ENCODE measurements at regions not wholly inside any gene's neighbourhood (a gene's known extent, or its start where the extent isn't known, plus 50 kb on each side); places are given as distances from the start of the nearest gene placed in this dataset.
"Not testable (repeated sequence)": the region's sequence is repeated elsewhere in the genome, so short reads cannot be mapped to it uniquely, and the experiment has no call there.

- peak; percentile 21 for DNase-seq
Measured at GRCh38 chr6:94213226-94213625, 793.9 kb upstream of the EPHA7 start.

DNA sequence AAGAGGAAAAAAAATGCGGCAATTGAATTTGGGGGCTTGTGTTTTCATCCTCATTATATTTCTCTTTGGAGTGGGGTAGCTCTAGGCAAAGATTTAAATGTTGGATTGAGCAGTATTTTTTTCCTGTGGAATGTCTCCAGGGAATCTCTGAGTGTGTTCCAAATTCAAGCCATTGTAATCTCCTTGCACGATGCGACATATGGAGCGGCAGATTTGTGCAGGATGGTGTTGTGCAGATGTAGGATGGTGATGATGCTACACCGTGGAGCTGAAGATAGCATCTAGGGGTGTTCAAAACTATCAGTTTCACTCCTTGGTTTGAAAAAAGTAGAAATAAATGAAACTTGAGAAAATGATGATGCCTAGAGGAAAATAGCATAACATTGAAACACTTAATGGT is 777.5 kb upstream of the EPHA7 start:
- DNase-seq, result no peak

GRCh38 chr6:94190030-94190429 is 770.7 kb upstream of the EPHA7 start:
- DNase-seq, result no peak

GRCh38 chr6:94184666-94185464 is 765.5 kb upstream of the EPHA7 start:
- DNase-seq, result no peak

- DNase-seq, result peak; percentile 5
Measured at GRCh38 chr6:94177429-94177828, 758.1 kb upstream of the EPHA7 start.

DNA sequence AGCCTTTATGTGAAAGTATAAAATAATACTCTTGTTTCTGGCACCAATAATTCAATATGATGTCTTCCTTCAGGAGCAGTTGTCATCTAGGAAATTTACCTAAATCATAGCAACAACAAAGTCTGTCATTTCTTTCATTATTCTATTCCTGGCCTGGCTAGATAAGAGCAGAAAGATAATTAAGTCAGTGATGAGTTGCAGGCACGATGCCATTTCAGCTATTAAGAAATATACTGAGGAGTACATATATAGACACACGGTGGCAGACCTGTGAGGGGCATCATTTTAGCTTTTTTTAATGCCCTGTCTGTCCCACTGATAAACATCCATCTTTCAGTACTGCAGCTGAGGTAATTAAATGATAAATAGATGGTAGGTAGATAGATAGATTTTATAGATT is 756.1 kb upstream of the EPHA7 start:
- no peak for DNase-seq

DNA sequence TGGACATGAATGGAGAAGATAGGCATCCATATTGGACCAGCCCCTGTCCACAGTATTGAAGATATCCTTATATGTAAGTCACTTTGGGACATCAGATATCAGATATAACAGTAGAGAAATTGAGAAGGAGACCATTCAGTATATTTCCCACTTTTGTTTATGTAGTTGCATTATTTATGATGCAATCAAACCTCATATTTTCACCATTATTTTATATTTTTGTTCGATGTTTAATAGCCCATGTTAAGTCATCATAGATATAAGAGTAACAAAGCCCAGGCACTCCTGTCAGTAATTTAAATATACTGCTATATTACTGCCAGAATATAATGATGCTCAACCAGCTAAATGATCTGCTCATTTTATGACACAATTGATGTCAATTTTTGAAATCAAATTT is 744.5 kb upstream of the EPHA7 start:
- no peak for DNase-seq

GRCh38 chr6:94150886-94151285 is 731.5 kb upstream of the EPHA7 start:
- no peak for DNase-seq

DNA sequence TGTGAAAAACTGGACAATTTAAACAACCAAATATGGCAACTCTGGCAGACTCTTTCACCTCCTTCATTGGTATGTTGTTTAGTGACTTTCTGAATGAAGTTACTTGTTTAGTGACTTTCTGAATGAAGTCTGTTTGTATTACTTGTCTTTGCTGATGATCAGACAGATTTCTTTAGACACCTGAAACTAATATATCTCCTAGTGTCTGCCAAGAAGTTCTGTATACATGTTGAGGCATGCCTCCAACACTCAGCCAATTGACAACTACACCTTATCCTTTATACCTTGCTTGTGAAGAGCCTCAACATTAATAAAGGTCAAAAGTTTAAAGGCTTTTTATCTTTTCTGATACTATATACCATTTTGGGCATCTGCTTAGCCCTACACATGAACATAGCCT is 725.4 kb upstream of the EPHA7 start:
- no peak for DNase-seq

DNA sequence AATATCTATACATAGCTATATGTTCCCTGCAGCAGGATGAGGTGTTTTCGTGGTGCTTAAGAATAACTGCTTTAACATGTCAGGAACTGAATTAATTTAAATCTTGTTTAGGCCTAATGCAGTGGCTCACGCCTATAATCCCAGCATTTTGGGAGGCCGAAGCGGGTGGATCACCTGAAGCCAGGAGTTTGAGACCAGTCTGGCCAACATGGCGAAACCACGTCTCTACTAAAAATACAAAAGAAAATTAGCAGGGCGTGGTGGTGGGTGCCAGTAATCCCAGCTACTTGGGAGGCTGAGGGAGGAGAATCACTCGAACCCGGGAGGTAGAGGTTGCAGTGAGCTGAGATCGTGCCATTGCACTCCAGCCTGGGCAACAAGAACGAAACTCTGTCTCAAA is 717.8 kb upstream of the EPHA7 start:
- DNase-seq, result not testable (repeated sequence)

DNA sequence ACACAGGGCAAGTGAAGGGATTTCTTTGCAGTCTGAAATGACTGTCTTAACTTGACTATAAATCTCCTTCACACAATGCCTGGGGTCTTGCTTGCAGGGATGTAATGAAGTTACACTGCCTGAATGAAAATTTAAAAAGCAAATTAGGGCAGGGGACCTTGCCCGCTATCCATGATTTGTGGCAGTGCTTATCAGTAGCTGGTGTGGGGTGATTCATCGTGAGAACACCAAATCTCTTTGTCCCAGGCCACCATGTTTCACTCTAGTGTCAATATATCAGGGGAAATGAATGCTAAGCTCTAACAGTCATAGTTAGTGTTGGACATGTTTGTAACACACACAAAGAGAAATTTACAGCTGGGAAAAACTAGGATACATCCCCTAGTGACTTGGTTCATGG is 713.7 kb upstream of the EPHA7 start:
- no peak for DNase-seq

GRCh38 chr6:94131271-94131670 is 711.9 kb upstream of the EPHA7 start:
- DNase-seq, result no peak

GRCh38 chr6:94130478-94130877 is 711.1 kb upstream of the EPHA7 start:
- DNase-seq, result peak; percentile 12

DNA sequence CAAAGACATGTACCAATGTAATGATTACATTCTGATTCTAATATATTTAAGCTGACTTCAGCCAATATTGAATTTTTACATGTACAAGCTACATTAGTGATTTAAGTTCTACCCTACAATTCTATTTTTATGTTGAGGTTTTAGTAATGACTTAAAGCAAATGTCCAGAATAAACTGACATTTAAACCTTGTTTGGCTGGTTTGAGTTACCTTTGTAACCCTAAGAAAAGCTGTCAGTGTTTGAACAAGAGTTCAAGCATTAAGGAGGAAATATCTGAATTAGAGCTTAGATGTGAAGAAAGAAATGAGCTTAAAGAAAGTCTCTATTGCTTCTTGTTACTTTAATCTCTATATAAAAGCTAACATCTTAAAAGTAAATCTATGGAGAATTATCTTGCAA is 710.6 kb upstream of the EPHA7 start:
- no peak for DNase-seq

DNA sequence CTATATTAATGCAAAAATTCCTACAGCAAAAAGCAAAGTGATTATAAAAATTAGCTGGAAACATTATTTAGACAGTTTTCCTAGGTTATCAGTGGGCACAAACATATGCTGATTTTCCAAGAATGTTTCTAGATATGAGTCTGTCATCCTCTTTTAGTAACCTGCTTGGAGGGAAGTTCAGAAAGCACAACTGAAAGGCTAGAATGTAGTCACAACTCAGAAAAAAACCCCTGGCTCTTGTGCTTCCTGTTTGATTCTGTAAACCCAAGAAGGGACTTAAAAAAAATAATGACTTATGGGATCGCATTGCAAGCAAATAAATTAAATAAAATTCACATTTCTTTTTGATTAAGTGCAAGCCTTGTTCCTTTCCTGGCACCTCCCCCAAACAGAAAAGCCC is 708.4 kb upstream of the EPHA7 start:
- no peak for DNase-seq

DNA sequence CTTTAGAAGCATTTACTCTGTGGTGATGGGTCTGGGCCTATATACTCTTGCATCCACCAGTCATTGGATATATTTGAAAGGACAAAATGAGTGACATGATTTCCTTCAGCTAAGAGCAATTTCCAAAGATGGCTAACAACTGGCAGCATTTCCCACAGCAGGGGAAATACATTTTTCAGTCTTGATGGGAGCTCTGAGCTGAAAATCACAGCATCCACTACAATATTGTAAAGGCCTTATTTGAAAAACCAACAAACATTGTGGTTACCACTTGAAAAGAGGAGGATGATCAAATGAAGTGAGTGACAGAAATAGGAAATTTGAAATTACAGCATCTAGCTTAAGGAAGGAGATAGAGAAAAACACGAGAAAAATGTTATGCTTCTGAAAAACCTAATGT is 705.0 kb upstream of the EPHA7 start:
- DNase-seq, result no peak

- no peak for DNase-seq
Measured at GRCh38 chr6:94121094-94121493, 701.7 kb upstream of the EPHA7 start.

DNA sequence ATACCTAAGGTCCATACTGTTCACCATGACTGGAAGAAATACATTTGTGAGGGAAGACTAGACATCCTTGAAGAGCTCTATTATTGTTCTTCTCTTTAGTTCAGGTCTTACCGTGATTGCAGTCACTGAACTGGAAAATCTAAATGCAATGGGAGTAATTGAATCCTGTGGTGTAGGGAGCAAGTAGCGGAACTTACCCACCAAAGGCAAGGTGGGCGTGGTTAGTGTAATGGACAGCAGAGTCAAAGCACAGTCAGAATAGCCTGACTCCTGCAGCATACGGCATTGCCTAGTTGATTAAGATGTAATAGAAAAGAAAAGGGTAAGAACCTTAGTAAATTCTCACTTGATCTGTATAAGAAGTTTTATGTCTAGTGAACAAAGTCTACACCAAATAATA is 679.7 kb upstream of the EPHA7 start:
- DNase-seq, result no peak

DNA sequence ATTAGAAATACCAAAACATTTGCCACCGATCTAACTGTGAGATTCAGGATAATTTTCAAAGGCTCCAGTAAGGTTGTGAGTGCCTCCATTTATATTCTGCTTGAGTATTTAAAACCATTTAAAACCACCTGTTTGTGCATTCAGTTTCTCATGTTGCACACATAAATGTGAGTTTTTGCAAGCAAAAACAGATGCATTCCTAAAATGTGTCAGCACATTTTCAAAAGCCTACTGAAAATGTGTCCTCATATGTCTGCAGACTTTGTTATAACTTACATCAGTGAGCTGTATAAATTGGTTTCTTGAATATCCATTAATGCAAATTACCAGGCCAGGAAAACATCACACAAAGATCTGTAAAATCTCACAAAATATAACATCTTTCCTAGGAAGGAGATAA is 676.6 kb upstream of the EPHA7 start:
- no peak for DNase-seq

- peak; percentile 1 for DNase-seq
Measured at GRCh38 chr6:94089941-94090340, 670.6 kb upstream of the EPHA7 start.

DNA sequence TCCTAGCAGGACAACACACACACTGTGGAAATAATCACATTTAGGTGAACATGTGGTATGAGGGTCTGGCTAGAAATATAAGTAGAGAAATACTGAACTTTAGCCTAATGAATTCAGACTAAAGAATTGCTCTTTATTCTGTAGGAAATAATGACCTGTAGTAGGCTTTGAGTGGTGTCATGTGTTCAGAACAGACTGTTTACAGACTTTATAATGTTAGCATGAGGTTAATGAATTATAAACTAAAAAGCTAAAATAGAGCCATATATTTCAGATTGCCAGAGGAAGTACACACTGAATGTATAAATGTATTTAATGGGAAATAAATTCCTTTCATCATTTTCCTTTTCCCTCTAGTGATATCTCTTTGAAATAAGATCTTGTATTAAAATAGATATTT is 669.5 kb upstream of the EPHA7 start:
- no peak for DNase-seq

DNA sequence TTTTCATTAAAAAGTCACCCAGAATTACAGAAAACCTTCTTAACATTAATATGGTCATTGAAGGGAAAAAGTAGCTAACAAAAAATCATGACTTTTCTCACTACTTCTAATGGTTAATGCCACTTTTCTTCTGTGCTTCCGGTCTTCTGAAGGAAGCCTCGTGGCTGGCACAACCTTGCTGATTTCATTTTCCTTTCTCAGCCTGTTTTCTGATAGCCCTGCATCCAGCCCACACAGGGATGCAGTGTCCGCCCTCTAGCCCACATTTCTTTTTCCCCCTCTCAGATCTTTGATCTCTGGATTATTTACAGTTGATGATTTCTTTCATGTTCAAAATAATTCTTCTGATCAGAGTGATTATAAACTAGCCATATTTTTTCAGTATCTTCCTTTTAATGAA is 655.4 kb upstream of the EPHA7 start:
- DNase-seq, result no peak

DNA sequence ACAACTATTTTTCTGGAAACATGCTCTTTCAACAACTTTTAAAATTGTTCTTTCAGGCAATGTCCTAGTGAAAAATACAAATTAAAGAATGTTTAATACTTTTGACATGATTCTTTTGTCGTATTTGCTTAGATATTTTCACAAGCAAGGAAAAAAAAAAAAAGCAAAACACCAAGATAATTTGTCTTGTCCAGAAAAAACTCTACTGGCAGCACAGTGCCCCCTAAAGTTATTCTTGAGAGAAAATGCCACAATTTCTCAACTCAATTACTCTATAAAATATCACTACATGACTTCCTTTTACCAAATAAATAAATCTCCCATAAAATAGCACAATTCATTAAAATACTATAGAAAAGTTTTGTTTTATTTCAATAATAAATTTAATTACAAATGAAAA is 652.5 kb upstream of the EPHA7 start:
- peak; percentile 24 for DNase-seq

DNA sequence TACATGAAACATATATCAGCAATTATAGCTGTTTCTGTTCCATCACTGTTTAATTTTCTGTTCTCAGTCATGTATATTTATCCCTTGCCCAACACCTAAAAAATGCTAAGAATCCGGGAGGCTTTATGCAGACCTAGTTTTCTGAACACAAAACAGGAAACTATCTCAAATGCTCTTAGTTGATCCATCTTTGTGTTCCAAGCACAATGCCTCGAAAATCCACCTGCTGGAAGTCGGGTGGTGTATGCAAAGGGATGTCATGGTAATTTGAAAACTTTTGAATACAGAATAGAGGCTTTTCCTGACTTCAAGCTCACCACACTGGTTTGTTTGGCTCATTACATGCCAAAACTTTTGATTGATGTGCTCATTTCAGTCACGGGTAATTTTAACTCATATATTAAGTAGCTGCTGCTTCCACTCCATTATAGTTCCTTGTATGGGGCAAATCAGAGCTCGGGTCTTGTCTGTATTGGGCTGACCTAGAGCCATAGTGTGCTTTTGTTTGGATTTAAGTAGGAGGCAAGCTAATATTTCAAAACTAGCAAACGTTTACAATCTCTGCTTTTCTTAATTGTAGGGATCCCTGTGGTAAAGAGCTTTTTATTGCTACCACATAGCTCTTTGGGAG is 646.5 kb upstream of the EPHA7 start:
- no peak for DNase-seq

- DNase-seq, result peak; percentile 16
Measured at GRCh38 chr6:94052749-94053148, 633.4 kb upstream of the EPHA7 start.

All from NCI-H146 (cell line).